GM23338 (cell line): ENCODE measurements at regions not wholly inside any gene's neighbourhood (a gene's known extent, or its start where the extent isn't known, plus 50 kb on each side); places are given as distances from the start of the nearest gene placed in this dataset.

Experiments used
- CREB1 ChIP-seq: fragments of 250-450 bp; sonication (Bioruptor Pico); IDR thresholded peaks from 2 replicates; pipeline ENCODE4 v1.5.0; 2020; ENCODE audit warnings: low read depth, mild to moderate bottlenecking, moderate library complexity
- EZH2 ChIP-seq: fragments of 200-600 bp; sonication (generic); IDR thresholded peaks from one replicate; pipeline ENCODE4 v1.8.0; 2017; ENCODE audit warnings: antibody characterized with exemption, mild to moderate bottlenecking, low read depth; ENCODE audit not compliant: unreplicated experiment
- EZH2phosphoT487 ChIP-seq: fragments of 200-600 bp; sonication (generic); IDR thresholded peaks from one replicate; pipeline ENCODE4 v1.8.1; 2018; ENCODE audit warnings: antibody characterized with exemption; ENCODE audit not compliant: unreplicated experiment
- JUNB ChIP-seq: IDR thresholded peaks from one replicate; pipeline ENCODE4 v1.6.1; 2016; ENCODE audit warnings: antibody characterized with exemption; ENCODE audit not compliant: unreplicated experiment
- NANOG ChIP-seq: IDR thresholded peaks from 2 replicates; pipeline ENCODE4 v1.6.1; 2016; ENCODE audit warnings: antibody characterized with exemption, borderline replicate concordance
- POLR2AphosphoS5 ChIP-seq: IDR thresholded peaks from 2 replicates; pipeline ENCODE4 v1.6.1; 2016; ENCODE audit warnings: antibody characterized with exemption, low read depth
- STAT1 ChIP-seq: IDR thresholded peaks from one replicate; pipeline ENCODE4 v1.6.1; 2016; ENCODE audit warnings: antibody characterized with exemption; ENCODE audit not compliant: unreplicated experiment
- ZNF114 ChIP-seq: fragments of 250-450 bp; sonication (Bioruptor Pico); IDR thresholded peaks from 2 replicates; pipeline ENCODE4 v1.5.0; 2020; ENCODE audit warnings: mild to moderate bottlenecking, moderate library complexity
- ZNF331 ChIP-seq: fragments of 250-450 bp; sonication (Bioruptor Pico); IDR thresholded peaks from 2 replicates; pipeline ENCODE4 v1.5.0; 2020; ENCODE audit warnings: low read depth, mild to moderate bottlenecking, moderate library complexity
- TF ChIP-seq, protein P1 (sequence below), 2 experiments: fragments of 200-600 bp in 1 of 2; sonication (generic) in 1 of 2; conservative IDR thresholded peaks; 2 replicates each; pipeline versions ENCODE4 v1.5.1 to v1.6.1; 2016 to 2017; ENCODE audit warnings: antibody characterized with exemption in 2 of 2, low read depth in 2 of 2, mild to moderate bottlenecking in 2 of 2, moderate library complexity in 1 of 2
- TF ChIP-seq, protein P2 (sequence below): IDR thresholded peaks from 2 replicates; pipeline ENCODE4 v1.6.1; 2016; ENCODE audit warnings: antibody characterized with exemption
- TF ChIP-seq, protein P3 (sequence below): IDR thresholded peaks from one replicate; pipeline ENCODE4 v1.6.1; 2018; ENCODE audit warnings: antibody characterized with exemption; ENCODE audit not compliant: unreplicated experiment

DNA sequence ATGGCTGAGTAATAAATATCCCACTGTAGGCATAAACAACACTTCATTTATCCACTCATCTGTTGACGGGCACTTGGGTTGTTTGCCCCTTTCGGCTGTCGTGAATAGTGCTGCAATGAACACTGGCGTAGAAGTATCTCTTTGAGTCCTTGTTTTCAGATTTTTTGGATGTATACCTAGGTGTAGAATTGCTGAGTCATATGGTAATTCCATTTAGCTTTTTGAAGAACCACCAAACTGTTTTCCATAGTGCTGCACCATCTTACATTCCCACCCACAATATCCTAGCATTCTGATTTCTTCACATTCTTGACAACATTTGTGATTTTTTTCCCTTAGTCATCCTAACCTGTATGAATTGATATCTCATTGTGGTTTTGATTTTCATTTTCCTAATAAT is 109.0 kb downstream of the NXNL2 start:
- TF ChIP-seq, protein P1, sequence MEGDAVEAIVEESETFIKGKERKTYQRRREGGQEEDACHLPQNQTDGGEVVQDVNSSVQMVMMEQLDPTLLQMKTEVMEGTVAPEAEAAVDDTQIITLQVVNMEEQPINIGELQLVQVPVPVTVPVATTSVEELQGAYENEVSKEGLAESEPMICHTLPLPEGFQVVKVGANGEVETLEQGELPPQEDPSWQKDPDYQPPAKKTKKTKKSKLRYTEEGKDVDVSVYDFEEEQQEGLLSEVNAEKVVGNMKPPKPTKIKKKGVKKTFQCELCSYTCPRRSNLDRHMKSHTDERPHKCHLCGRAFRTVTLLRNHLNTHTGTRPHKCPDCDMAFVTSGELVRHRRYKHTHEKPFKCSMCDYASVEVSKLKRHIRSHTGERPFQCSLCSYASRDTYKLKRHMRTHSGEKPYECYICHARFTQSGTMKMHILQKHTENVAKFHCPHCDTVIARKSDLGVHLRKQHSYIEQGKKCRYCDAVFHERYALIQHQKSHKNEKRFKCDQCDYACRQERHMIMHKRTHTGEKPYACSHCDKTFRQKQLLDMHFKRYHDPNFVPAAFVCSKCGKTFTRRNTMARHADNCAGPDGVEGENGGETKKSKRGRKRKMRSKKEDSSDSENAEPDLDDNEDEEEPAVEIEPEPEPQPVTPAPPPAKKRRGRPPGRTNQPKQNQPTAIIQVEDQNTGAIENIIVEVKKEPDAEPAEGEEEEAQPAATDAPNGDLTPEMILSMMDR (conservative IDR thresholded peaks at IDR 0.05; ENCODE audit: low read depth in 2 of 2), result no peak
- no peak for TF ChIP-seq CREB1 (CRISPR knock-in tag)
- no peak for TF ChIP-seq EZH2
- no peak for TF ChIP-seq EZH2phosphoT487
- no peak for TF ChIP-seq ZNF331
- TF ChIP-seq, protein P2, sequence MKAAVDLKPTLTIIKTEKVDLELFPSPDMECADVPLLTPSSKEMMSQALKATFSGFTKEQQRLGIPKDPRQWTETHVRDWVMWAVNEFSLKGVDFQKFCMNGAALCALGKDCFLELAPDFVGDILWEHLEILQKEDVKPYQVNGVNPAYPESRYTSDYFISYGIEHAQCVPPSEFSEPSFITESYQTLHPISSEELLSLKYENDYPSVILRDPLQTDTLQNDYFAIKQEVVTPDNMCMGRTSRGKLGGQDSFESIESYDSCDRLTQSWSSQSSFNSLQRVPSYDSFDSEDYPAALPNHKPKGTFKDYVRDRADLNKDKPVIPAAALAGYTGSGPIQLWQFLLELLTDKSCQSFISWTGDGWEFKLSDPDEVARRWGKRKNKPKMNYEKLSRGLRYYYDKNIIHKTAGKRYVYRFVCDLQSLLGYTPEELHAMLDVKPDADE, result no peak
- TF ChIP-seq, protein P3, sequence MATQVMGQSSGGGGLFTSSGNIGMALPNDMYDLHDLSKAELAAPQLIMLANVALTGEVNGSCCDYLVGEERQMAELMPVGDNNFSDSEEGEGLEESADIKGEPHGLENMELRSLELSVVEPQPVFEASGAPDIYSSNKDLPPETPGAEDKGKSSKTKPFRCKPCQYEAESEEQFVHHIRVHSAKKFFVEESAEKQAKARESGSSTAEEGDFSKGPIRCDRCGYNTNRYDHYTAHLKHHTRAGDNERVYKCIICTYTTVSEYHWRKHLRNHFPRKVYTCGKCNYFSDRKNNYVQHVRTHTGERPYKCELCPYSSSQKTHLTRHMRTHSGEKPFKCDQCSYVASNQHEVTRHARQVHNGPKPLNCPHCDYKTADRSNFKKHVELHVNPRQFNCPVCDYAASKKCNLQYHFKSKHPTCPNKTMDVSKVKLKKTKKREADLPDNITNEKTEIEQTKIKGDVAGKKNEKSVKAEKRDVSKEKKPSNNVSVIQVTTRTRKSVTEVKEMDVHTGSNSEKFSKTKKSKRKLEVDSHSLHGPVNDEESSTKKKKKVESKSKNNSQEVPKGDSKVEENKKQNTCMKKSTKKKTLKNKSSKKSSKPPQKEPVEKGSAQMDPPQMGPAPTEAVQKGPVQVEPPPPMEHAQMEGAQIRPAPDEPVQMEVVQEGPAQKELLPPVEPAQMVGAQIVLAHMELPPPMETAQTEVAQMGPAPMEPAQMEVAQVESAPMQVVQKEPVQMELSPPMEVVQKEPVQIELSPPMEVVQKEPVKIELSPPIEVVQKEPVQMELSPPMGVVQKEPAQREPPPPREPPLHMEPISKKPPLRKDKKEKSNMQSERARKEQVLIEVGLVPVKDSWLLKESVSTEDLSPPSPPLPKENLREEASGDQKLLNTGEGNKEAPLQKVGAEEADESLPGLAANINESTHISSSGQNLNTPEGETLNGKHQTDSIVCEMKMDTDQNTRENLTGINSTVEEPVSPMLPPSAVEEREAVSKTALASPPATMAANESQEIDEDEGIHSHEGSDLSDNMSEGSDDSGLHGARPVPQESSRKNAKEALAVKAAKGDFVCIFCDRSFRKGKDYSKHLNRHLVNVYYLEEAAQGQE, result no peak
- TF ChIP-seq POLR2AphosphoS5, result no peak
- no peak for TF ChIP-seq NANOG
- TF ChIP-seq JUNB, result no peak
- TF ChIP-seq ZNF114 (CRISPR knock-in tag), result no peak
- no peak for TF ChIP-seq STAT1
